Cardiac fibroblast (primary cell): ENCODE measurements at regions not wholly inside any gene's neighbourhood (a gene's known extent, or its start where the extent isn't known, plus 50 kb on each side); places are given as distances from the start of the nearest gene placed in this dataset.

Experiments
- DNase-seq, 2 donors: peaks; one replicate each; pipeline versions ENCODE4 v3.0.0 to v3.0.0-alpha.2; 2010; ENCODE audit warnings: low read depth in 2 of 2
- H3K4me3 ChIP-seq, 2 donors: replicated peaks in 1 of 2; 1 replicate in 1 of 2; 2 replicates in 1 of 2; pipeline ENCODE4 v1.5.1; 2011; ENCODE audit warnings: low read depth in 2 of 2, low read length in 2 of 2, mild to moderate bottlenecking in 2 of 2, moderate library complexity in 1 of 2
- CTCF ChIP-seq: IDR thresholded peaks from one replicate; pipeline ENCODE4 v1.5.1; 2011; ENCODE audit warnings: low read depth, mild to moderate bottlenecking, low read length, inconsistent platforms

GRCh38 chr12:72082986-72083820, 144.6 kb downstream of the TPH2 start:
- no peak for TF ChIP-seq CTCF
- no peak for DNase-seq
- no peak overlapping the region for H3K4me3 ChIP-seq

- H3K4me3 ChIP-seq, result no peak overlapping the region
- DNase-seq, result no peak
- no peak for TF ChIP-seq CTCF
Measured at GRCh38 chr12:72084061-72084460, 145.4 kb downstream of the TPH2 start.

GRCh38 chr12:72084880-72085279, 146.2 kb downstream of the TPH2 start:
- no peak overlapping the region for H3K4me3 ChIP-seq
- TF ChIP-seq CTCF, result no peak
- DNase-seq, result no peak

GRCh38 chr12:72089678-72090077, 151.0 kb downstream of the TPH2 start:
- DNase-seq, result no peak
- no peak overlapping the region for H3K4me3 ChIP-seq
- no peak for TF ChIP-seq CTCF

GRCh38 chr12:72093424-72093823, 154.8 kb downstream of the TPH2 start:
- DNase-seq, result no peak
- no peak overlapping the region for H3K4me3 ChIP-seq
- TF ChIP-seq CTCF, result no peak

GRCh38 chr12:72093930-72094329, 155.3 kb downstream of the TPH2 start:
- no peak overlapping the region for H3K4me3 ChIP-seq
- no peak for TF ChIP-seq CTCF
- no peak for DNase-seq

- TF ChIP-seq CTCF, result no peak
- DNase-seq, result no peak
- no peak overlapping the region for H3K4me3 ChIP-seq
Measured at GRCh38 chr12:72094490-72094889, 155.8 kb downstream of the TPH2 start.
